Neural cell (in vitro differentiated cells): ENCODE measurements at regions not wholly inside any gene's neighbourhood (a gene's known extent, or its start where the extent isn't known, plus 50 kb on each side); places are given as distances from the start of the nearest gene placed in this dataset.
"Not testable (repeated sequence)": the region's sequence is repeated elsewhere in the genome, so short reads cannot be mapped to it uniquely, and the experiment has no call there.

ENCODE experiments used
- H2AFZ ChIP-seq: fragments of 200-600, 300-800 bp; sonication (generic), shearing (Covaris generic); 2 replicates; pipeline ENCODE4 v1.6.0; 2014; ENCODE audit warnings: low read depth, mild to moderate bottlenecking, antibody characterized with exemption, low read length, moderate library complexity
- H3F3A ChIP-seq: fragments of 200-600 bp; shearing (Covaris generic); 2 replicates; pipeline ENCODE4 v1.6.1; 2016; ENCODE audit warnings: mild to moderate bottlenecking, moderate library complexity, mixed read lengths, antibody characterized with exemption, low read length; ENCODE audit not compliant: insufficient read depth, poor library complexity, severe bottlenecking
- H3K27ac ChIP-seq: fragments of 200-600, 300-800 bp; sonication (generic), shearing (Covaris generic); 2 replicates; pipeline ENCODE4 v1.5.1; 2014; ENCODE audit warnings: mild to moderate bottlenecking, low read length, moderate library complexity
- H3K27me3 ChIP-seq: fragments of 300-800, 200-600 bp; sonication (generic), shearing (Covaris generic); 2 replicates; pipeline ENCODE4 v1.6.0; 2014; ENCODE audit warnings: mild to moderate bottlenecking, low read depth, low read length, moderate library complexity; ENCODE audit not compliant: insufficient read depth
- H3K36me3 ChIP-seq: fragments of 300-800, 200-600 bp; sonication (generic), shearing (Covaris generic); 2 replicates; pipeline ENCODE4 v1.5.1; 2014; ENCODE audit warnings: mild to moderate bottlenecking, antibody characterized with exemption, low read length, moderate library complexity; ENCODE audit not compliant: insufficient read depth
- H3K4me2 ChIP-seq: fragments of 300-800, 200-600 bp; sonication (generic), shearing (Covaris generic); 2 replicates; pipeline ENCODE4 v1.6.0; 2014; ENCODE audit warnings: mild to moderate bottlenecking, low read length
- H3K4me3 ChIP-seq: fragments of 300-800, 200-600 bp; sonication (generic), shearing (Covaris generic); 2 replicates; pipeline ENCODE4 v1.5.1; 2014; ENCODE audit warnings: mild to moderate bottlenecking, low read length, moderate library complexity
- H3K79me2 ChIP-seq: fragments of 200-600 bp; shearing (Covaris generic); replicated peaks from 2 replicates; pipeline ENCODE4 v1.6.0; 2014; ENCODE audit warnings: mild to moderate bottlenecking, low read length, moderate library complexity; ENCODE audit not compliant: insufficient read depth
- H3K9ac ChIP-seq: fragments of 300-800, 200-600 bp; sonication (generic), shearing (Covaris generic); 2 replicates; pipeline ENCODE4 v1.6.1; 2016; ENCODE audit warnings: mild to moderate bottlenecking, low read length, mixed read lengths
- H3K9me2 ChIP-seq: fragments of 200-600 bp; shearing (Covaris generic); 2 replicates; pipeline ENCODE4 v1.6.1; 2016; ENCODE audit warnings: mild to moderate bottlenecking, low read length, mixed read lengths; ENCODE audit not compliant: insufficient read depth
- H3K9me3 ChIP-seq: fragments of 200-600, 300-800 bp; sonication (generic), shearing (Covaris generic); 2 replicates; pipeline ENCODE4 v1.6.1; 2016; ENCODE audit warnings: mild to moderate bottlenecking, mixed run types, low read length, moderate library complexity, mixed read lengths
- H4K20me1 ChIP-seq: fragments of 200-600 bp; shearing (Covaris generic); 2 replicates; pipeline ENCODE4 v1.6.1; 2016; ENCODE audit warnings: mild to moderate bottlenecking, mixed run types; ENCODE audit not compliant: insufficient read depth
- CTCF ChIP-seq: fragments of 450-650 bp; IDR thresholded peaks from 2 replicates; pipeline ENCODE4 v1.5.1; 2014; ENCODE audit warnings: antibody characterized with exemption, mild to moderate bottlenecking, moderate library complexity; ENCODE audit not compliant: poor library complexity, severe bottlenecking
- EP300 ChIP-seq: fragments of 450-650 bp; conservative IDR thresholded peaks from 2 replicates; pipeline ENCODE4 v1.6.1; 2014; ENCODE audit warnings: antibody characterized with exemption, mild to moderate bottlenecking, moderate library complexity; ENCODE audit not compliant: poor library complexity, severe bottlenecking
- EZH2 ChIP-seq: fragments of 200-600, 300-800 bp; shearing (Covaris generic), sonication (generic); IDR thresholded peaks from 2 replicates; pipeline ENCODE4 v1.6.1; 2014; ENCODE audit warnings: antibody characterized with exemption, low read length, borderline replicate concordance, mild to moderate bottlenecking; ENCODE audit not compliant: insufficient read depth, poor library complexity, severe bottlenecking
- MXI1 ChIP-seq: fragments of 450-650 bp; conservative IDR thresholded peaks from 2 replicates; pipeline ENCODE4 v1.6.1; 2014; ENCODE audit warnings: antibody characterized with exemption, mild to moderate bottlenecking; ENCODE audit not compliant: poor library complexity, severe bottlenecking
- POLR2AphosphoS5 ChIP-seq: IDR thresholded peaks from 2 replicates; pipeline ENCODE4 v1.6.1; 2012
- RAD21 ChIP-seq: fragments of 450-650 bp; conservative IDR thresholded peaks from 2 replicates; pipeline ENCODE4 v1.6.1; 2014; ENCODE audit warnings: antibody characterized with exemption, mild to moderate bottlenecking, moderate library complexity
- REST ChIP-seq: IDR thresholded peaks from 2 replicates; pipeline ENCODE4 v1.6.1; 2012; ENCODE audit warnings: borderline replicate concordance
- SMC3 ChIP-seq: fragments of 450-650 bp; conservative IDR thresholded peaks from 2 replicates; pipeline ENCODE4 v1.6.1; 2014; ENCODE audit warnings: antibody characterized with exemption, mild to moderate bottlenecking, moderate library complexity; ENCODE audit not compliant: poor library complexity
- TAF1 ChIP-seq: IDR thresholded peaks from 2 replicates; pipeline ENCODE4 v1.6.1; 2012; ENCODE audit warnings: low read depth

DNA sequence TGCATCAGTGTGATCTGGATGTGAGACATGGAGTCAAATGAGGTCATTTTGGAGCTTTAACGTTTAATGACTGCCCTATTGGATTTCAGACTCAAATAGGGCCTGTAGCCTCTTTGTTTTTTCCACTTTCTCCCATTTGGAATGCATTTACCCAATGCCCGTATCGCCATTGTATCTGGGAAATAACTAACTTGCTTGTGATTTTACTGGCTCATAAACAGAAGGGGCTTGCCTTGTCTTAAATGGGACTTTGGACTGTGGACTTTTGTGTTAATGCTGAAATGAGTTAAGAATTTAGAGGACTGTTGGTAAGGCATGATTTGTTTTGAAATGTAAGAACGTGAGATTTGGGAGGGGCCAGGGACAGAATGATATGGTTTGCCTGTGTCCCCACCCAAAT, 494.6 kb downstream of the CHSY3 start:
- H3K79me2 ChIP-seq = no peaks in the 10 kb centered on the region
- H3K9me3 ChIP-seq = no peaks in the 10 kb centered on the region
- H3K9ac ChIP-seq = no peak overlapping the region
- no peaks in the 10 kb centered on the region for H4K20me1 ChIP-seq
- H3K4me2 ChIP-seq = no peak overlapping the region
- H3K36me3 ChIP-seq = no peaks in the 10 kb centered on the region
- H3F3A ChIP-seq = no peaks in the 10 kb centered on the region
- H3K9me2 ChIP-seq = no peaks in the 10 kb centered on the region
- TF ChIP-seq MXI1 (no peak), REST (no peak), TAF1 (no peak), EP300 (no peak), EZH2 (no peak), RAD21 (no peak), SMC3 (no peak), CTCF (no peak), POLR2AphosphoS5 (no peak)
- H3K27ac ChIP-seq = no peak overlapping the region
- H3K27me3 ChIP-seq = no peaks in the 10 kb centered on the region
- H2AFZ ChIP-seq = no peak overlapping the region
- H3K4me3 ChIP-seq = no peak overlapping the region

DNA sequence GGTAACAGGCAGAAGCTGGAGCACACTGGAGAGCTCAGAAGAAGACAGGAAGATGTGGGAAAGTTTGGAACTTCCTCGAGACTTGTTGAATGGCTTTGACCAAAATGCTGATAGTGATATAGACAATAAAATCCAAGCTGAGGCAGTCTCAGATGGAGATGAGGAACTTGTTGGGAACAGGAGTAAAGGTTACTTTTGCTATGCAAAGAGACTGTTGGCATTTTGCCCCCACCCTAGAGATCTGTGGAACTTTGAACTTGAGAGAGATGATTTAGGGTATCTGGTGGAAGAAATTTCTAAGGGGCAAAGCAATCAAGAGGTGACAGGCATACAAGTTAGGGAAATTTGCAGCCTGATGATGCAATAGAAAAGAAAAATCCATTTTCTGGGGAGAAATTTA, 493.5 kb downstream of the CHSY3 start:
- not testable (repeated sequence) for H3K27me3 ChIP-seq, H3K9ac ChIP-seq, H3K9me2 ChIP-seq, H3K9me3 ChIP-seq, H2AFZ ChIP-seq, H4K20me1 ChIP-seq, H3K4me3 ChIP-seq, H3K79me2 ChIP-seq, H3K36me3 ChIP-seq, H3K4me2 ChIP-seq, H3F3A ChIP-seq, H3K27ac ChIP-seq

DNA sequence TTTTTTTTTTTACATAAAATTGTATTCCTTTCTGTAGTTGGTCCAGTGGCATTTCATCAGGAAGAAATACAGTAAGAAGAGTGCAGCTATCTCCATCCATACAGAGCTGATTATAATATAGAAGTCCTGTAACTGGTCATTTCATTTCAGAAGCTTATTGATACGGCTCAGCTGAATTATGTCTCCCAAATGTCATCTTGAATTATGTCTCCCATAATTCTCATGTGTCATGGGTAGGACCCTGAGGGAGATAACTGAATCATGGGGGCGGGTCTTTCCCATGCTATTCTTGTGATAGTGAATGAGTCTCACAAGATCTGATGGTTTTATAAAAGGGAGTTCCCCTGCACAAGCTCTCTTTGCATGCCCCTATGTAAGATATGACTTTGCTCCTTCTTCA, 492.9 kb downstream of the CHSY3 start:
- H2AFZ ChIP-seq = no peak overlapping the region
- no peak overlapping the region for H3K9ac ChIP-seq
- no peaks in the 10 kb centered on the region for H3K9me3 ChIP-seq
- no peak overlapping the region for H3K27ac ChIP-seq
- no peaks in the 10 kb centered on the region for H3K79me2 ChIP-seq
- TF ChIP-seq RAD21 = no peak
- no peak for TF ChIP-seq REST
- no peak for TF ChIP-seq POLR2AphosphoS5
- no peak for TF ChIP-seq EP300
- no peak for TF ChIP-seq CTCF
- TF ChIP-seq TAF1 = no peak
- no peaks in the 10 kb centered on the region for H3F3A ChIP-seq
- H3K9me2 ChIP-seq = no peaks in the 10 kb centered on the region
- no peaks in the 10 kb centered on the region for H4K20me1 ChIP-seq
- no peaks in the 10 kb centered on the region for H3K27me3 ChIP-seq
- no peak overlapping the region for H3K4me3 ChIP-seq
- no peaks in the 10 kb centered on the region for H3K36me3 ChIP-seq
- no peak overlapping the region for H3K4me2 ChIP-seq
